Mesothelial cell of epicardium (in vitro differentiated cells): ENCODE measurements at regions not wholly inside any gene's neighbourhood (a gene's known extent, or its start where the extent isn't known, plus 50 kb on each side); places are given as distances from the start of the nearest gene placed in this dataset.

Experiments used
- DNase-seq, 2 experiments: peaks; one replicate each; pipeline ENCODE4 v3.0.0; 2021; ENCODE audit warnings: low spot score in 2 of 2; ENCODE audit not compliant: unreplicated experiment in 2 of 2
- H3K27ac Mint-ChIP-seq: 2 replicates; pipeline ENCODE4 v1.8.0; 2021; ENCODE audit warnings: mixed read lengths
- H3K27me3 Mint-ChIP-seq: 2 replicates; pipeline ENCODE4 v1.8.0; 2021; ENCODE audit warnings: low read depth, mixed read lengths
- H3K36me3 Mint-ChIP-seq: 2 replicates; pipeline ENCODE4 v1.8.0; 2021; ENCODE audit warnings: mixed read lengths
- H3K4me1 Mint-ChIP-seq: 2 replicates; pipeline ENCODE4 v1.8.0; 2021; ENCODE audit warnings: mixed read lengths
- H3K4me3 Mint-ChIP-seq: 2 replicates; pipeline ENCODE4 v1.8.0; 2021; ENCODE audit warnings: mild to moderate bottlenecking, moderate library complexity, mixed read lengths
- H3K9me3 Mint-ChIP-seq: 2 replicates; pipeline ENCODE4 v1.8.0; 2021; ENCODE audit warnings: mixed read lengths
- TF ChIP-seq, protein P1 (sequence below): fragments of 200-600 bp; sonication (generic); IDR thresholded peaks from one replicate; pipeline ENCODE4 v1.5.0; 2021; ENCODE audit warnings: antibody characterized with exemption; ENCODE audit not compliant: unreplicated experiment

DNA sequence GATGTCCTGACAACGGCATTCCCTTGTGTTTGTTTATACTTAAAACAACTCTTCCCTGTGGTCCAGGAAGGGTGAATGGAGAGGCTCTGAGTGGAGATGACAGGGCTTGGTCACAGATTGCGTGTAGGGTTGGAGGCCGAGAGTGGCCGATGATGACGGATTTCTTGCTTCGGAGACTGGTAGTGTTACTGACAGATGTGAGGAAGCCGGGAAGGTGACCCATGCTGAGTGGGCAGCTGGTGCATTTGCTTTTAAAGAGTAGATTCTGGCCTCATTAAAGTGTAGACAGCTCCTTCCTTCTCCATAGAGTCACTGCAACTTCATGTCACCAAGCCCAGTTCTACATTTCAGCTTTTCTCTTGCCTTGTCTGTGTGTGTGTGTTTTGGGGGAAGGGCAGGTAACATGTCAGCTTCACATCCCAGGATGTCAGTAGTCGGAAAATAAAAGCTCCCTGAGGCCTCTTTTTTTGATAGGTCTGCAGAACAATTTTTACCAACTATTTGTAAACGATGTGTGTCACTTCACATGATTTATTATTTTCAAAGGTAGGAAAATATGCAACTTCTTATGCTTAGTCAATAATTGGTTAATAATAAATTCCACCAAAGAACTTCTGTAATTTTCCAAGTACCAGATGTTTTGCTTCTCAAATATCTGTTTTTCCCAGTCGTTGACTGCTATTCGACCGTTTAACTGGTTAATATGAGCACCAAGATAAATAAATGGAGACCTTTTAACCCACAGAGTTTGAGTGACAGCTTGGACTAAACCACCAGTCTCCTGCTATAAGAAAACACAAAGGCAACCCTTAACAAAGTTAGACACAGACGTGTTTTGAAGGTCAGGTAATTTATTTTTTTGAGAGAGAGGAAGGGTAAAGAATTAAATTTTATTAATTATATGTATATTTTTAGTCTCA is 436.9 kb downstream of the SLC4A3 start:
- TF ChIP-seq, protein P1, sequence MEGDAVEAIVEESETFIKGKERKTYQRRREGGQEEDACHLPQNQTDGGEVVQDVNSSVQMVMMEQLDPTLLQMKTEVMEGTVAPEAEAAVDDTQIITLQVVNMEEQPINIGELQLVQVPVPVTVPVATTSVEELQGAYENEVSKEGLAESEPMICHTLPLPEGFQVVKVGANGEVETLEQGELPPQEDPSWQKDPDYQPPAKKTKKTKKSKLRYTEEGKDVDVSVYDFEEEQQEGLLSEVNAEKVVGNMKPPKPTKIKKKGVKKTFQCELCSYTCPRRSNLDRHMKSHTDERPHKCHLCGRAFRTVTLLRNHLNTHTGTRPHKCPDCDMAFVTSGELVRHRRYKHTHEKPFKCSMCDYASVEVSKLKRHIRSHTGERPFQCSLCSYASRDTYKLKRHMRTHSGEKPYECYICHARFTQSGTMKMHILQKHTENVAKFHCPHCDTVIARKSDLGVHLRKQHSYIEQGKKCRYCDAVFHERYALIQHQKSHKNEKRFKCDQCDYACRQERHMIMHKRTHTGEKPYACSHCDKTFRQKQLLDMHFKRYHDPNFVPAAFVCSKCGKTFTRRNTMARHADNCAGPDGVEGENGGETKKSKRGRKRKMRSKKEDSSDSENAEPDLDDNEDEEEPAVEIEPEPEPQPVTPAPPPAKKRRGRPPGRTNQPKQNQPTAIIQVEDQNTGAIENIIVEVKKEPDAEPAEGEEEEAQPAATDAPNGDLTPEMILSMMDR, result no peak
- Mint-ChIP-seq H3K4me1 (peaks cover 11% of the 10 kb centered on the region), H3K27ac (no peak overlapping the region), H3K4me3 (no peak overlapping the region), H3K36me3 (no peaks in the 10 kb centered on the region), H3K27me3 (peaks cover 4% of the 10 kb centered on the region), H3K9me3 (no peaks in the 10 kb centered on the region)
- DNase-seq, result no peak

DNA sequence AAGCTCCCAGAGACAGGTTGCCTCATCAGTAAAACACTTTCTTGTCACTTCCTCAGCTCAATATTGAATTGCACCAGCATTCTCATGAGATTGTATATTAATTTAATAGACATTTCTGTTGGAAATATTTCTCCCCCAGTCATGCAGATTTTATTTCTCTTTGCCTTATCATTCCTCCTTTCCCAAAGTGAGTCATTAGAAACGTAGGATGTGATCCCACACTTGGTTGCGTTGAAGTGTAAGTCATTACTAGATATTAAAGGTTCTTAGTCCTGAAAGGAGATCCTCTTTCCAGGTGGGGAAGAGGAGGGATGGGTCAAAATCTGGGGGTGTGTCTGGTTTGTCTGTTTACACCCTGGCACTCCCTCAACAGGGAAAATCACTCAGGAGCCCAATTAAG is 438.2 kb downstream of the SLC4A3 start:
- H3K4me3 Mint-ChIP-seq, result no peak overlapping the region
- no peaks in the 10 kb centered on the region for H3K36me3 Mint-ChIP-seq
- no peak overlapping the region for H3K27ac Mint-ChIP-seq
- TF ChIP-seq, protein P1, result no peak
- H3K9me3 Mint-ChIP-seq, result peaks cover 3% of the 10 kb centered on the region
- DNase-seq, result no peak
- H3K27me3 Mint-ChIP-seq, result peaks cover 4% of the 10 kb centered on the region
- H3K4me1 Mint-ChIP-seq, result peaks cover 11% of the 10 kb centered on the region

DNA sequence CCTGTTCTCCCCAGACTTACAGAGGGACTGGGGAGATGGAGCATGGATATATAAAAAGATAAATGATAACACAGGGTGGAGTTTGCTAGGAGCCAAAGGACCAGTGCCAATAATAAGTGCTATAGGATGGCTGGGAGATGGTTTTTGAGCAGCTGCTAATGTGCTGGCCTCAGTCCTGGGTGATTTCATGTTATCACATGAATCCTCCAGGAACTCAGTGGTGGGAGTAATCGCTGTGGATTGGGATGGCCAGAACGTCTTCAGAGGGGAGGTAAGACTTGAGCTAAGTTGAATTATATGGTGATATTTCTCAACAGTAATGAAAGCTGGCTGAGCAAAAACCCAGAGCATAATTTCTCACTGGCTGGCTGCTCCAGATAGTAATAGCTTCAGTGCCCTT is 441.4 kb downstream of the SLC4A3 start:
- H3K27ac Mint-ChIP-seq, result no peak overlapping the region
- TF ChIP-seq, protein P1, result no peak
- peaks cover 3% of the 10 kb centered on the region for H3K9me3 Mint-ChIP-seq
- H3K27me3 Mint-ChIP-seq, result peaks cover 11% of the 10 kb centered on the region
- peaks cover 18% of the 10 kb centered on the region for H3K4me1 Mint-ChIP-seq
- H3K36me3 Mint-ChIP-seq, result no peaks in the 10 kb centered on the region
- no peak overlapping the region for H3K4me3 Mint-ChIP-seq
- DNase-seq, result no peak

DNA sequence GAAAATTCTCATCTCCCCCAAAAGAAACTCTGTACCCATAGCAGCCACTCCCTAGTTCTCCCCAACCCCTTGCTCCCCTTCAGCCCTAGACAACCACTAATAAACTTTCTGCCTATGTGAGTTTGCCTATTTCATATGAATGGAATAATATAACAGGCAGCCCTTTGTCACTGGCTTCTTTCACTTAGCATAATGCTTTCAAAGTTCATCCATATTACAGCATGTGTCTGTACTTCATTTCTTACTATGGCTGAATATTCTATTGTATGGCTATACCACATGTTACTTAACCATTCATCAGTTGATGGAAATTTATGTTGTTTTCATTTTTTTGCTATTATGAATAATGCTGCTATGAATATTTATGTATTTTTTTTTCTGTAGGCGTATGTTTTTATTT is 442.9 kb downstream of the SLC4A3 start:
- Mint-ChIP-seq H3K27ac (no peak overlapping the region), H3K27me3 (peaks cover 21% of the 10 kb centered on the region), H3K4me3 (no peak overlapping the region), H3K9me3 (peaks cover 3% of the 10 kb centered on the region), H3K36me3 (no peaks in the 10 kb centered on the region), H3K4me1 (peaks cover 13% of the 10 kb centered on the region)
- DNase-seq, result no peak
- TF ChIP-seq, protein P1, result no peak

DNA sequence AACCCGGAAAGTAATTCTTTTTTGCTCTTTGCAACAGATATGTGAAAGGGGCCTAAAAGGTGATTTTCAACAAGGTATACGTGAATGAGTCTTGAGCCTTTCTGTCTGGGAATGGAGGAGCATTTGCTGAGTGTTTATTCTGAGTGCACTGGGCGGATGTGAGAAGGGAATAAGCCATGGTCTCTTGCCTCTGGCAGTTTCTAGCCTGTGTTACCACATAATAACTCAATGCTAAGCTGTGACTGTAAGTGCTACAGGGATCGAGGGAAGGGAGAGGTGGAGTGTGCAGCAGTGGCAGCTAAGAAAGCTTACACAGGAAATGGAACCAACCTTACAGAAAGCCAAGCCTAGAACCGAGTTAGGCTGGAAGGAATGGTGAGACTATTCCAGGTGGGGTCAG is 444.3 kb downstream of the SLC4A3 start:
- Mint-ChIP-seq H3K27me3 (peaks cover 22% of the 10 kb centered on the region), H3K36me3 (no peaks in the 10 kb centered on the region), H3K4me3 (no peak overlapping the region), H3K27ac (no peak overlapping the region), H3K4me1 (peaks cover 21% of the 10 kb centered on the region), H3K9me3 (peaks cover 3% of the 10 kb centered on the region)
- TF ChIP-seq, protein P1, result no peak
- DNase-seq, result no peak
